ENCODE measurements at regions not wholly inside any gene's neighbourhood (a gene's known extent, or its start where the extent isn't known, plus 50 kb on each side); places are given as distances from the start of the nearest gene placed in this dataset.

DNA sequence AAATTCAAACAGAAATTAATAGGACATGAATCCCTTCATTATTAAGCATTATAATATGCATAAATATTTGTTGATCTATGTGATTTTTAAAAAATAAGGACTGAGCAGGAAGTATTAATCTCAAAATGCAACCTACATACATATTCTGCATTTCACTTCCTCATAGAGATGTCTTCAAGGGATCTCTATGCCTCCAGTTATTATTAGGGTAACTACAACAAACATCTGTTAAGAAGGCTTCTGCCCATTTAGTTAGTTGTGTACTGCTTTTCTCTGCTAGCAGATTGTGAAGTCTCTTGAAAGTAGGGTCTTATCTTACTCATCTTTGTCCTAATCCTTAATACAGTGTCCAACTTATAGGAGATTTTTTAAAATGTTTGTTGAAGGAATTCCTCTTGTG is 414.1 kb downstream of the ACTL7B start:
- dilution Hi-C loops (cut with MboI; ENCODE audit: extremely low pct_ligation_motif_present, low sequenced_read_pairs) (no loop called here), intact Hi-C loops (cut with micrococcal nuclease) (no loop called here)
- no peak for TF ChIP-seq EZH2 (IDR thresholded peaks at IDR 0.05; ENCODE audit: borderline replicate concordance, low read depth, low read length, severe bottlenecking)
- no peak for TF ChIP-seq FOS (IDR thresholded peaks at IDR 0.05; ENCODE audit: borderline replicate concordance, insufficient read depth, low read length)
- TF ChIP-seq JUN (IDR thresholded peaks at IDR 0.05; ENCODE audit: borderline replicate concordance, insufficient read depth, insufficient read length, low read depth) = no peak
- TF ChIP-seq, protein P1, sequence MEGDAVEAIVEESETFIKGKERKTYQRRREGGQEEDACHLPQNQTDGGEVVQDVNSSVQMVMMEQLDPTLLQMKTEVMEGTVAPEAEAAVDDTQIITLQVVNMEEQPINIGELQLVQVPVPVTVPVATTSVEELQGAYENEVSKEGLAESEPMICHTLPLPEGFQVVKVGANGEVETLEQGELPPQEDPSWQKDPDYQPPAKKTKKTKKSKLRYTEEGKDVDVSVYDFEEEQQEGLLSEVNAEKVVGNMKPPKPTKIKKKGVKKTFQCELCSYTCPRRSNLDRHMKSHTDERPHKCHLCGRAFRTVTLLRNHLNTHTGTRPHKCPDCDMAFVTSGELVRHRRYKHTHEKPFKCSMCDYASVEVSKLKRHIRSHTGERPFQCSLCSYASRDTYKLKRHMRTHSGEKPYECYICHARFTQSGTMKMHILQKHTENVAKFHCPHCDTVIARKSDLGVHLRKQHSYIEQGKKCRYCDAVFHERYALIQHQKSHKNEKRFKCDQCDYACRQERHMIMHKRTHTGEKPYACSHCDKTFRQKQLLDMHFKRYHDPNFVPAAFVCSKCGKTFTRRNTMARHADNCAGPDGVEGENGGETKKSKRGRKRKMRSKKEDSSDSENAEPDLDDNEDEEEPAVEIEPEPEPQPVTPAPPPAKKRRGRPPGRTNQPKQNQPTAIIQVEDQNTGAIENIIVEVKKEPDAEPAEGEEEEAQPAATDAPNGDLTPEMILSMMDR (IDR thresholded peaks at IDR 0.05; ENCODE audit: extremely low read depth in 1 of 2, insufficient read depth in 1 of 2, low read depth in 1 of 2, low read length in 2 of 2) = no peak
- no peak for TF ChIP-seq MAX (IDR thresholded peaks at IDR 0.05; ENCODE audit: insufficient read depth, insufficient read length)
- Histone ChIP-seq H3K27ac (ENCODE audit: insufficient read depth, low read depth, low read length) (no peak overlapping the region), H3K9me1 (replicated peaks; ENCODE audit: control insufficient read depth, extremely low read depth, insufficient read depth, low read length) (no peaks in the 10 kb centered on the region), H3K27me3 (ENCODE audit: control insufficient read depth in 2 of 2, insufficient read depth in 2 of 2, low read length in 2 of 2) (no peaks in the 10 kb centered on the region), H3K79me2 (ENCODE audit: control insufficient read depth, insufficient read depth, low read length) (no peaks in the 10 kb centered on the region), H3K4me1 (ENCODE audit: control insufficient read depth, extremely low read depth, insufficient read depth, low read length) (peaks cover 29% of the 10 kb centered on the region), H3K36me3 (ENCODE audit: control insufficient read depth in 2 of 2, extremely low read depth in 1 of 2, insufficient read depth in 2 of 2, low read length in 2 of 2) (no peaks in the 10 kb centered on the region), H3K4me2 (ENCODE audit: insufficient read depth, low read length) (no peak overlapping the region), H3K9me3 (replicated peaks; ENCODE audit: control insufficient read depth, insufficient read depth, low read length) (no peaks in the 10 kb centered on the region), H3K4me3 (replicated peaks in 1 of 3; ENCODE audit: insufficient read depth in 1 of 3, low read depth in 1 of 3, low read length in 3 of 3) (no peak overlapping the region), H4K20me1 (replicated peaks; ENCODE audit: control insufficient read depth, extremely low read depth, insufficient read depth, low read length) (no peaks in the 10 kb centered on the region), H3K9ac (replicated peaks; ENCODE audit: extremely low read depth, insufficient read depth, low read length) (no peak overlapping the region), H2AFZ (ENCODE audit: low read depth, low read length) (no peak overlapping the region)
- FAIRE-seq = no peak
- CTCF ChIA-PET = interaction anchor here (1.4 kb wide), 1 partner anchor 957 kb away, joined by 3 read pairs; no protein-coding TSS in a partner anchor
- POLR2A ChIA-PET = interaction anchor here (0.8 kb wide), 1 partner anchor 952 kb away, joined by 3 read pairs; no protein-coding TSS in a partner anchor
- DNase-seq (ENCODE audit: low read depth, low spot score) = no peak
- no TSS peak for BruUV-seq (replicated peaks)

GRCh38 chr9:108441251-108441650 is 414.5 kb downstream of the ACTL7B start:
- Histone ChIP-seq H3K36me3 (ENCODE audit: control insufficient read depth in 2 of 2, extremely low read depth in 1 of 2, insufficient read depth in 2 of 2, low read length in 2 of 2) (no peaks in the 10 kb centered on the region), H3K9me3 (replicated peaks; ENCODE audit: control insufficient read depth, insufficient read depth, low read length) (no peaks in the 10 kb centered on the region), H3K79me2 (ENCODE audit: control insufficient read depth, insufficient read depth, low read length) (no peaks in the 10 kb centered on the region), H3K4me2 (ENCODE audit: insufficient read depth, low read length) (no peak overlapping the region), H3K27me3 (ENCODE audit: control insufficient read depth in 2 of 2, insufficient read depth in 2 of 2, low read length in 2 of 2) (no peaks in the 10 kb centered on the region), H3K27ac (ENCODE audit: insufficient read depth, low read depth, low read length) (no peak overlapping the region), H3K4me3 (replicated peaks in 1 of 3; ENCODE audit: insufficient read depth in 1 of 3, low read depth in 1 of 3, low read length in 3 of 3) (no peak overlapping the region), H3K4me1 (ENCODE audit: control insufficient read depth, extremely low read depth, insufficient read depth, low read length) (peaks cover 29% of the 10 kb centered on the region), H4K20me1 (replicated peaks; ENCODE audit: control insufficient read depth, extremely low read depth, insufficient read depth, low read length) (no peaks in the 10 kb centered on the region), H3K9ac (replicated peaks; ENCODE audit: extremely low read depth, insufficient read depth, low read length) (no peak overlapping the region), H2AFZ (ENCODE audit: low read depth, low read length) (no peak overlapping the region), H3K9me1 (replicated peaks; ENCODE audit: control insufficient read depth, extremely low read depth, insufficient read depth, low read length) (no peaks in the 10 kb centered on the region)
- intact Hi-C loops (cut with micrococcal nuclease) (no loop called here), dilution Hi-C loops (cut with MboI; ENCODE audit: extremely low pct_ligation_motif_present, low sequenced_read_pairs) (no loop called here)
- BruUV-seq (replicated peaks) = no TSS peak
- TF ChIP-seq EZH2 (IDR thresholded peaks at IDR 0.05; ENCODE audit: borderline replicate concordance, low read depth, low read length, severe bottlenecking) (no peak), POLR2A (IDR thresholded peaks at IDR 0.05; ENCODE audit: low read depth, low read length) (no peak), POLR2AphosphoS5 (IDR thresholded peaks at IDR 0.05; ENCODE audit: insufficient read depth, low read depth, low read length) (no peak), JUN (IDR thresholded peaks at IDR 0.05; ENCODE audit: borderline replicate concordance, insufficient read depth, insufficient read length, low read depth) (no peak), GATA2 (IDR thresholded peaks at IDR 0.05; ENCODE audit: insufficient read depth, insufficient read length, low read depth, low read length) (no peak), MYC (IDR thresholded peaks at IDR 0.05; ENCODE audit: low read depth, low read length) (no peak), FOS (IDR thresholded peaks at IDR 0.05; ENCODE audit: borderline replicate concordance, insufficient read depth, low read length) (no peak), MAX (IDR thresholded peaks at IDR 0.05; ENCODE audit: insufficient read depth, insufficient read length) (no peak)
- TF ChIP-seq, protein P1 (IDR thresholded peaks at IDR 0.05; ENCODE audit: extremely low read depth in 1 of 2, insufficient read depth in 1 of 2, low read depth in 1 of 2, low read length in 2 of 2) = no peak
- POLR2A ChIA-PET = interaction anchor here (0.8 kb wide), 1 partner anchor 951 kb away, joined by 3 read pairs; no protein-coding TSS in a partner anchor
- FAIRE-seq = no peak
- no peak for DNase-seq (ENCODE audit: low read depth, low spot score)
- CTCF ChIA-PET = interaction anchor here (0.6 to 1.4 kb wide), 2 partner anchors 297 to 957 kb away, joined by 3 read pairs; no protein-coding TSS in a partner anchor

Measured in endothelial cell of umbilical vein (primary cell).